Thoracic aorta (tissue), 2 donors: ENCODE measurements at regions not wholly inside any gene's neighbourhood (a gene's known extent, or its start where the extent isn't known, plus 50 kb on each side); places are given as distances from the start of the nearest gene placed in this dataset.

Source experiments
- ATAC-seq: fragments of 150-250 bp; one replicate; pipeline ENCODE4 v1.8.0; 2017; ENCODE audit warnings: low read depth; ENCODE audit not compliant: insufficient number of reproducible peaks, low FRiP score
- DNase-seq: peaks from one replicate; pipeline ENCODE4 v3.0.0-alpha.2; 2020; ENCODE audit warnings: low spot score
- H3K27ac ChIP-seq, 2 donors: fragments of 200-600 bp; sonication (generic); 1 replicate in 1 of 2; 2 replicates in 1 of 2; pipeline ENCODE4 v1.5.1; 2016; ENCODE audit warnings: mild to moderate bottlenecking in 2 of 2, moderate library complexity in 2 of 2
- H3K27me3 ChIP-seq: fragments of 200-600 bp; sonication (generic); replicated peaks from 2 replicates; pipeline ENCODE4 v1.6.0; 2016; ENCODE audit warnings: mild to moderate bottlenecking; ENCODE audit not compliant: insufficient read depth
- H3K36me3 ChIP-seq: fragments of 200-600 bp; sonication (generic); one replicate; pipeline ENCODE4 v1.5.1; 2016
- H3K4me1 ChIP-seq, 2 donors: fragments of 200-600 bp; sonication (generic); 1 replicate in 1 of 2; 2 replicates in 1 of 2; pipeline versions ENCODE4 v1.5.1 to v1.6.0; 2016; ENCODE audit warnings: low read depth in 2 of 2, mild to moderate bottlenecking in 1 of 2; ENCODE audit not compliant: control insufficient read depth in 1 of 2
- H3K4me3 ChIP-seq: fragments of 200-600 bp; sonication (generic); 2 replicates; pipeline ENCODE4 v1.5.1; 2016; ENCODE audit warnings: mild to moderate bottlenecking
- H3K9me3 ChIP-seq: fragments of 200-600 bp; sonication (generic); 2 replicates; pipeline ENCODE4 v1.5.1; 2016
- TF ChIP-seq, protein P1 (sequence below): fragments of 200-600 bp; sonication (generic); IDR thresholded peaks from one replicate; pipeline ENCODE4 v1.5.1; 2019; ENCODE audit warnings: antibody characterized with exemption

- no peaks in the 10 kb centered on the region for H3K4me1 ChIP-seq
- no peak for ATAC-seq
- DNase-seq, result no peak
- no peaks in the 10 kb centered on the region for H3K9me3 ChIP-seq
- H3K27me3 ChIP-seq, result no peaks in the 10 kb centered on the region
- no peak overlapping the region for H3K27ac ChIP-seq
- TF ChIP-seq, protein P1, sequence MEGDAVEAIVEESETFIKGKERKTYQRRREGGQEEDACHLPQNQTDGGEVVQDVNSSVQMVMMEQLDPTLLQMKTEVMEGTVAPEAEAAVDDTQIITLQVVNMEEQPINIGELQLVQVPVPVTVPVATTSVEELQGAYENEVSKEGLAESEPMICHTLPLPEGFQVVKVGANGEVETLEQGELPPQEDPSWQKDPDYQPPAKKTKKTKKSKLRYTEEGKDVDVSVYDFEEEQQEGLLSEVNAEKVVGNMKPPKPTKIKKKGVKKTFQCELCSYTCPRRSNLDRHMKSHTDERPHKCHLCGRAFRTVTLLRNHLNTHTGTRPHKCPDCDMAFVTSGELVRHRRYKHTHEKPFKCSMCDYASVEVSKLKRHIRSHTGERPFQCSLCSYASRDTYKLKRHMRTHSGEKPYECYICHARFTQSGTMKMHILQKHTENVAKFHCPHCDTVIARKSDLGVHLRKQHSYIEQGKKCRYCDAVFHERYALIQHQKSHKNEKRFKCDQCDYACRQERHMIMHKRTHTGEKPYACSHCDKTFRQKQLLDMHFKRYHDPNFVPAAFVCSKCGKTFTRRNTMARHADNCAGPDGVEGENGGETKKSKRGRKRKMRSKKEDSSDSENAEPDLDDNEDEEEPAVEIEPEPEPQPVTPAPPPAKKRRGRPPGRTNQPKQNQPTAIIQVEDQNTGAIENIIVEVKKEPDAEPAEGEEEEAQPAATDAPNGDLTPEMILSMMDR, result no peak
- H3K4me3 ChIP-seq, result no peak overlapping the region
- no peaks in the 10 kb centered on the region for H3K36me3 ChIP-seq
These were observed 87.7 kb downstream of the DCK start for GRCh38 chr4:71081192-71081591.

GRCh38 chr4:71093745-71094144, 100.3 kb downstream of the DCK start:
- Histone ChIP-seq H3K4me3 (no peak overlapping the region), H3K9me3 (no peaks in the 10 kb centered on the region), H3K4me1 (peaks cover 0 to 21% of the 10 kb centered on the region in 2 donors), H3K27ac (no peak overlapping the region), H3K36me3 (no peaks in the 10 kb centered on the region), H3K27me3 (no peaks in the 10 kb centered on the region)
- DNase-seq (no peak), ATAC-seq (no peak)
- TF ChIP-seq, protein P1, result no peak

DNA sequence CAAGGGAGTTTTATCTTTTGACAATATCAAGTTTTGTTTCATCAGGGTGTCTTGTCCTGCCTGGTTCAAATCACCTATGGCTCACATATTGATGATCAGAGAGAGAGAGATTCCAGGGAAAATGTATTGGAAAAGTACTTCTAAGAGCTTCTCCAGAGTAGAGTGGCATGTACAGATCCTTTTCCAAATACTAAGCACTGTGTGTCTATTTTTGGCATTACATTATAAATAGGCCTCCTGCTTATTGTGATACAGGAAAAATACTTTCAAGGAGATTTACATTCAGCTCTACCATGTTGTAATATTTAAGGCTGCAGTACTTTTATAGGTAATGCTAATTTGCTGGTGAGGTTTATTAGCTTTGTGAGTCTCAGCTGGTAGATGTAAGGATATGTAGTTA, 100.8 kb downstream of the DCK start:
- TF ChIP-seq, protein P1, result no peak
- DNase-seq (no peak), ATAC-seq (no peak)
- Histone ChIP-seq H3K9me3 (no peaks in the 10 kb centered on the region), H3K27ac (no peak overlapping the region), H3K4me1 (peaks cover 0 to 21% of the 10 kb centered on the region in 2 donors), H3K36me3 (no peaks in the 10 kb centered on the region), H3K4me3 (no peak overlapping the region), H3K27me3 (no peaks in the 10 kb centered on the region)

- Histone ChIP-seq H3K36me3 (no peaks in the 10 kb centered on the region), H3K27ac (no peak overlapping the region), H3K27me3 (no peaks in the 10 kb centered on the region), H3K4me3 (no peak overlapping the region), H3K9me3 (no peaks in the 10 kb centered on the region), H3K4me1 (peaks cover 0 to 21% of the 10 kb centered on the region in 2 donors)
- DNase-seq (no peak), ATAC-seq (no peak)
- TF ChIP-seq, protein P1, result no peak
These were observed 101.7 kb downstream of the DCK start for GRCh38 chr4:71095141-71095540.

DNA sequence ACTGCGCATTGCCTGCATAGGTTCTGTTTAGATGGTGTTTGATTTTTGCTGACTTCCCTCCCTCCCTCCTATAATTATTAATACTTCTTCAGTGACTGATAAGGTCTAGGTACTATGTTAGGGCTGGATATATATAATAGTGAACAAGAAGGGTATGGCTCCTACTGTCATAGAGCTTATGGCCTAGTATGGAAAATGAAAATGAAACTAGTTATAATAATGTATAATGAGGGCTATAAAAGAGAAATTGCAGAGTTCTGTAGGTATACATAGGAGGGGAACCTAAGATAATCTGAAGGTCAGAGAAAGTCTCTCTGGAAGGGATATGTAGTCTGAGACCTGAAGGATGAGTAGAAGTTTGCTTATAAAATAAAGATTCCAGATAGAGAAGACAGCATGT, 102.1 kb downstream of the DCK start:
- H3K4me3 ChIP-seq, result no peak overlapping the region

More for the DNA sequence above, 102.1 kb downstream of the DCK start:
- ATAC-seq (no peak), DNase-seq (no peak)
- no peak overlapping the region for H3K27ac ChIP-seq
- no peaks in the 10 kb centered on the region for H3K9me3 ChIP-seq
- H3K36me3 ChIP-seq, result no peaks in the 10 kb centered on the region
- peaks cover 0 to 21% of the 10 kb centered on the region in 2 donors for H3K4me1 ChIP-seq
- H3K27me3 ChIP-seq, result no peaks in the 10 kb centered on the region
- TF ChIP-seq, protein P1, result no peak
